ENCODE measurements at regions not wholly inside any gene's neighbourhood (a gene's known extent, or its start where the extent isn't known, plus 50 kb on each side); places are given as distances from the start of the nearest gene placed in this dataset.

DNA sequence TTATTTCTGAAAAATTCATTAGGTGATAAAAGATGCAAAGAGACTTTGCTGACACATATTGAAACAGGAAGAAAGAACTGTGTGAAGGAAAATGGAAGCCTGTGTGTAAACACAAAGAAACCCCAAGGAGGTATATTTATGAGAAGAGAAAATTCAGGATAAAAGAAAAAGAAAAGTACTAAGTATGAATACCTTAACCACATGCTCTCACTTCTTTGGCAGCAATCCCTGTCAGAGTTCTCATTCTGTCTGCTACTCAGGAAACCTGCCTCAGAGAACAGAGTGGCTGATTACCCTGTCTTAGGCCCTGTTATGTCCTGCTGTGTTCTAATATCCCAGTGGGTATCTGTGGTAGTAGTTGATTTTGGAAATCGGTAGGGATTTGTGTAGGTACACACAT is 457.9 kb downstream of the TBC1D32 start:
- DNase-seq (ENCODE audit: low spot score) = no peak
- Histone ChIP-seq H3K4me1 (ENCODE audit: insufficient read depth, low read length, poor library complexity, severe bottlenecking) (no peaks in the 10 kb centered on the region), H3K4me3 (ENCODE audit: low read depth, low read length, poor library complexity, severe bottlenecking) (no peak overlapping the region), H3K27me3 (replicated peaks; ENCODE audit: insufficient read depth, low read depth, low read length, poor library complexity) (no peaks in the 10 kb centered on the region), H3K36me3 (ENCODE audit: insufficient read depth, low read length, poor library complexity, severe bottlenecking) (no peaks in the 10 kb centered on the region), H3K27ac (ENCODE audit: low read depth, low read length, poor library complexity, severe bottlenecking) (no peak overlapping the region), H3K9me3 (ENCODE audit: low read depth, low read length, poor library complexity, severe bottlenecking) (no peaks in the 10 kb centered on the region)
- no TSS peak for BruUV-seq (replicated peaks)
- ChIA-PET CTCF (no interaction called here), POLR2A (ENCODE audit: low non-redundant PET) (no interaction called here)
- intact Hi-C loops (cut with micrococcal nuclease; ENCODE audit: unreplicated experiment) = no loop called here
- TF ChIP-seq EZH2 (IDR thresholded peaks at IDR 0.05; ENCODE audit: borderline replicate concordance, low read depth, low read length, poor library complexity, severe bottlenecking) = no peak
- TF ChIP-seq, protein P1, sequence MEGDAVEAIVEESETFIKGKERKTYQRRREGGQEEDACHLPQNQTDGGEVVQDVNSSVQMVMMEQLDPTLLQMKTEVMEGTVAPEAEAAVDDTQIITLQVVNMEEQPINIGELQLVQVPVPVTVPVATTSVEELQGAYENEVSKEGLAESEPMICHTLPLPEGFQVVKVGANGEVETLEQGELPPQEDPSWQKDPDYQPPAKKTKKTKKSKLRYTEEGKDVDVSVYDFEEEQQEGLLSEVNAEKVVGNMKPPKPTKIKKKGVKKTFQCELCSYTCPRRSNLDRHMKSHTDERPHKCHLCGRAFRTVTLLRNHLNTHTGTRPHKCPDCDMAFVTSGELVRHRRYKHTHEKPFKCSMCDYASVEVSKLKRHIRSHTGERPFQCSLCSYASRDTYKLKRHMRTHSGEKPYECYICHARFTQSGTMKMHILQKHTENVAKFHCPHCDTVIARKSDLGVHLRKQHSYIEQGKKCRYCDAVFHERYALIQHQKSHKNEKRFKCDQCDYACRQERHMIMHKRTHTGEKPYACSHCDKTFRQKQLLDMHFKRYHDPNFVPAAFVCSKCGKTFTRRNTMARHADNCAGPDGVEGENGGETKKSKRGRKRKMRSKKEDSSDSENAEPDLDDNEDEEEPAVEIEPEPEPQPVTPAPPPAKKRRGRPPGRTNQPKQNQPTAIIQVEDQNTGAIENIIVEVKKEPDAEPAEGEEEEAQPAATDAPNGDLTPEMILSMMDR (conservative IDR thresholded peaks at IDR 0.05; ENCODE audit: low read depth, low read length) = no peak

DNA sequence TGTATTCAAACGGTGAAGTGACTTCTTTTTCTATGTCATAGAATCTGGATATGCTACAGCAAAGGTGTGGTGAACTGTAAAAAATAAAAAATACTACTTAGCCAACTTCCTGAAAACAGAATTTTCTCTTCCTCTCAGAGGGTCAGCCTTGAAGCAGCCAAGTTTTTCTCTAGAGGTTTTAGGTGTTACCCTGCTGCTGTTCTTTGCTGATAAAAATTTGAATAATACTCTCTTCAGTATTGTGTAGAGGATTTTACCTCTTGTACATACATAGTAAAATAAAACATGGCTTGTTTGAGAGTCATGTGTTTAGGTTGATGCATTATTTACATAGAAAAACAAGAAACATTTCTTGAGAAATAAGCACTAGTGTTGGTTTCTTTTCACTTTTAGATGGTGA is 458.4 kb downstream of the TBC1D32 start:
- H3K36me3 ChIP-seq (ENCODE audit: insufficient read depth, low read length, poor library complexity, severe bottlenecking) = no peaks in the 10 kb centered on the region
- BruUV-seq (replicated peaks) = no TSS peak
- DNase-seq (ENCODE audit: low spot score) = no peak
- H3K27ac ChIP-seq (ENCODE audit: low read depth, low read length, poor library complexity, severe bottlenecking) = no peak overlapping the region
- no peaks in the 10 kb centered on the region for H3K9me3 ChIP-seq (ENCODE audit: low read depth, low read length, poor library complexity, severe bottlenecking)
- no peaks in the 10 kb centered on the region for H3K27me3 ChIP-seq (replicated peaks; ENCODE audit: insufficient read depth, low read depth, low read length, poor library complexity)
- intact Hi-C loops (cut with micrococcal nuclease; ENCODE audit: unreplicated experiment) = no loop called here
- ChIA-PET POLR2A (ENCODE audit: low non-redundant PET) (no interaction called here), CTCF (no interaction called here)
- no peak overlapping the region for H3K4me3 ChIP-seq (ENCODE audit: low read depth, low read length, poor library complexity, severe bottlenecking)
- no peak for TF ChIP-seq EZH2 (IDR thresholded peaks at IDR 0.05; ENCODE audit: borderline replicate concordance, low read depth, low read length, poor library complexity, severe bottlenecking)
- TF ChIP-seq, protein P1 (conservative IDR thresholded peaks at IDR 0.05; ENCODE audit: low read depth, low read length) = no peak
- no peaks in the 10 kb centered on the region for H3K4me1 ChIP-seq (ENCODE audit: insufficient read depth, low read length, poor library complexity, severe bottlenecking)

DNA sequence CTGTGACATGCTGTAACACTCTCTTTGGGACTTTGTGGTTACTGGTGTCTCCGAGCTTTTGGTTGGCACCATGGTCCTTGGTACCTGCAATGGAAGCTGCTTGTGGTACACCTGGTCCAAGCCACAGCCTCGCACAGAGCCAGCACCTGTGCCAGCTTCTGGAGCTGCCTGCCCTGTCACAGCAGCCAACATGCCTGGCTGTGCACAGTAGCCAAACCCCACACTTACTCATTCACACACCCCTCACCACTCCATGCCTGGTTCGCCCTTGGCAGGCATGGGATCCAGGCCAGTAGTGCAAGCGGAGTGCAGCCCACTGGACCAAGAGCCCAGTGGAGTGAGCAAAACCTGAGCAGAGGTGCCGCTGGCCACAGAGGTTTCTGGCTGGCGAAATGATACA is 459.9 kb downstream of the TBC1D32 start:
- DNase-seq (ENCODE audit: low spot score) = no peak
- Histone ChIP-seq H3K27me3 (replicated peaks; ENCODE audit: insufficient read depth, low read depth, low read length, poor library complexity) (no peaks in the 10 kb centered on the region), H3K9me3 (ENCODE audit: low read depth, low read length, poor library complexity, severe bottlenecking) (no peaks in the 10 kb centered on the region), H3K4me3 (ENCODE audit: low read depth, low read length, poor library complexity, severe bottlenecking) (no peak overlapping the region), H3K27ac (ENCODE audit: low read depth, low read length, poor library complexity, severe bottlenecking) (no peak overlapping the region), H3K36me3 (ENCODE audit: insufficient read depth, low read length, poor library complexity, severe bottlenecking) (no peaks in the 10 kb centered on the region), H3K4me1 (ENCODE audit: insufficient read depth, low read length, poor library complexity, severe bottlenecking) (no peaks in the 10 kb centered on the region)
- ChIA-PET POLR2A (ENCODE audit: low non-redundant PET) (no interaction called here), CTCF (no interaction called here)
- BruUV-seq (replicated peaks) = no TSS peak
- no peak for TF ChIP-seq EZH2 (IDR thresholded peaks at IDR 0.05; ENCODE audit: borderline replicate concordance, low read depth, low read length, poor library complexity, severe bottlenecking)
- TF ChIP-seq, protein P1 (conservative IDR thresholded peaks at IDR 0.05; ENCODE audit: low read depth, low read length) = no peak
- intact Hi-C loops (cut with micrococcal nuclease; ENCODE audit: unreplicated experiment) = no loop called here
